Skeletal muscle cell (primary cell): ENCODE measurements at regions not wholly inside any gene's neighbourhood (a gene's known extent, or its start where the extent isn't known, plus 50 kb on each side); places are given as distances from the start of the nearest gene placed in this dataset.
"Not testable (repeated sequence)": the region's sequence is repeated elsewhere in the genome, so short reads cannot be mapped to it uniquely, and the experiment has no call there.

ENCODE experiments used
- DNase-seq: peaks from one replicate; pipeline ENCODE4 v3.0.0-alpha.2; 2010; ENCODE audit warnings: low read depth
- H3K4me3 ChIP-seq: 2 replicates; pipeline ENCODE4 v1.5.1; 2011; ENCODE audit warnings: low read depth, mild to moderate bottlenecking, control low read depth, low read length, moderate library complexity

- no peak for DNase-seq
- H3K4me3 ChIP-seq: no peak overlapping the region
These were observed 263.8 kb upstream of the C16orf82 start for GRCh38 chr16:26802965-26803364.

GRCh38 chr16:26806657-26807056 is 260.1 kb upstream of the C16orf82 start:
- no peak overlapping the region for H3K4me3 ChIP-seq
- no peak for DNase-seq

GRCh38 chr16:26809461-26809860 is 257.3 kb upstream of the C16orf82 start:
- no peak overlapping the region for H3K4me3 ChIP-seq
- DNase-seq: no peak

- no peak overlapping the region for H3K4me3 ChIP-seq
- no peak for DNase-seq
These were observed 250.5 kb upstream of the C16orf82 start for GRCh38 chr16:26816266-26816665.

GRCh38 chr16:26816885-26817571 is 249.7 kb upstream of the C16orf82 start:
- no peak overlapping the region for H3K4me3 ChIP-seq
- no peak for DNase-seq

GRCh38 chr16:26818393-26818792 is 248.3 kb upstream of the C16orf82 start:
- no peak for DNase-seq
- H3K4me3 ChIP-seq: no peak overlapping the region

- DNase-seq: no peak
- H3K4me3 ChIP-seq: no peak overlapping the region
These were observed 242.3 kb upstream of the C16orf82 start for GRCh38 chr16:26824469-26824868.

GRCh38 chr16:26826500-26826899 is 240.2 kb upstream of the C16orf82 start:
- DNase-seq: no peak
- H3K4me3 ChIP-seq: no peak overlapping the region

GRCh38 chr16:26827386-26827785 is 239.3 kb upstream of the C16orf82 start:
- DNase-seq: no peak
- no peak overlapping the region for H3K4me3 ChIP-seq

- no peak overlapping the region for H3K4me3 ChIP-seq
These were observed 236.1 kb upstream of the C16orf82 start for GRCh38 chr16:26830428-26831127.

GRCh38 chr16:26836114-26836513 is 230.6 kb upstream of the C16orf82 start:
- not testable (repeated sequence) for H3K4me3 ChIP-seq, DNase-seq

More at GRCh38 chr16:26830428-26831127, 236.1 kb upstream of the C16orf82 start:
- no peak for DNase-seq

GRCh38 chr16:26838931-26839330 is 227.8 kb upstream of the C16orf82 start:
- no peak overlapping the region for H3K4me3 ChIP-seq
- DNase-seq: no peak

GRCh38 chr16:26840691-26841090 is 226.0 kb upstream of the C16orf82 start:
- no peak for DNase-seq
- no peak overlapping the region for H3K4me3 ChIP-seq

- H3K4me3 ChIP-seq: no peak overlapping the region
- no peak for DNase-seq
These were observed 210.5 kb upstream of the C16orf82 start for GRCh38 chr16:26856271-26856670.

GRCh38 chr16:26856791-26857190 is 209.9 kb upstream of the C16orf82 start:
- no peak overlapping the region for H3K4me3 ChIP-seq
- no peak for DNase-seq

GRCh38 chr16:26857371-26857770 is 209.4 kb upstream of the C16orf82 start:
- no peak for DNase-seq
- no peak overlapping the region for H3K4me3 ChIP-seq

- no peak overlapping the region for H3K4me3 ChIP-seq
- no peak for DNase-seq
These were observed 206.2 kb upstream of the C16orf82 start for GRCh38 chr16:26860506-26860905.

GRCh38 chr16:26863931-26864330 is 202.8 kb upstream of the C16orf82 start:
- no peak for DNase-seq
- H3K4me3 ChIP-seq: no peak overlapping the region

GRCh38 chr16:26874318-26874717 is 192.4 kb upstream of the C16orf82 start:
- H3K4me3 ChIP-seq, DNase-seq: not testable (repeated sequence)

GRCh38 chr16:26877421-26877820 is 189.3 kb upstream of the C16orf82 start:
- no peak for DNase-seq
- H3K4me3 ChIP-seq: no peak overlapping the region

GRCh38 chr16:26885674-26886073 is 181.1 kb upstream of the C16orf82 start:
- DNase-seq: no peak

More at GRCh38 chr16:26885674-26886073, 181.1 kb upstream of the C16orf82 start:
- H3K4me3 ChIP-seq: no peak overlapping the region
